Erythroblast (primary cell): ENCODE measurements at regions not wholly inside any gene's neighbourhood (a gene's known extent, or its start where the extent isn't known, plus 50 kb on each side); places are given as distances from the start of the nearest gene placed in this dataset.

Source experiments
- GATA1 ChIP-seq: IDR thresholded peaks from 2 replicates; pipeline ENCODE4 v1.6.1; 2011; ENCODE audit warnings: low read depth, mild to moderate bottlenecking, control low read depth, low read length, moderate library complexity
- POLR2A ChIP-seq: IDR thresholded peaks from 2 replicates; pipeline ENCODE4 v1.6.1; 2011; ENCODE audit warnings: mild to moderate bottlenecking, low read length

DNA sequence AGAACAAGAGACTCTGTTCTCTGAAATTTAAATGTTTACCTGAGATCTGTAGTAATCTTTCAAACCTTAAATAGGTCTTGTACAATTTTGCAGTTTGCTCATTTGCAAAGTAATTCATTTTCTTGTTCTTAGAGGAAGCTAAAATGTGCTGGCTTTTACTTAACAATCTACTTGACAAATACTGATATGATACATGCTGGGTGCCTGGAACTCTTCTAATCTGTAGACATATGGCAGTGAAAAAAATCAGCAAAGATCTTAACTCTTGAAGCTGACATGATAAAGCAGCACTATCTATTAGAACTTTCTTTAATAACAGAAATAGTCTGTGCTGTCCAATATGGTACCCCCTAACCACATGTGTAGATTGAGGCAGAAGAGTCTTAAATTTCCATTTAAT, 1352.8 kb upstream of the SLC39A10 start:
- TF ChIP-seq POLR2A (no peak), GATA1 (no peak)
